ENCODE measurements at regions not wholly inside any gene's neighbourhood (a gene's known extent, or its start where the extent isn't known, plus 50 kb on each side); places are given as distances from the start of the nearest gene placed in this dataset.

- Histone ChIP-seq H3K27me3 (replicated peaks; ENCODE audit: control insufficient read depth, insufficient read depth, low read length, poor library complexity, severe bottlenecking) (peaks cover 3% of the 10 kb centered on the region), H3K4me1 (ENCODE audit: control insufficient read depth, insufficient read depth, low read length, poor library complexity, severe bottlenecking) (no peaks in the 10 kb centered on the region), H3K36me3 (ENCODE audit: control insufficient read depth, insufficient read depth, low read length) (no peaks in the 10 kb centered on the region), H3K27ac (ENCODE audit: insufficient read depth, low read length, poor library complexity, severe bottlenecking) (no peak overlapping the region), H3K4me3 (ENCODE audit: insufficient read depth, low read depth, low read length, poor library complexity, severe bottlenecking) (no peak overlapping the region), H3K9me3 (ENCODE audit: control insufficient read depth, low read length) (no peaks in the 10 kb centered on the region)
- no peak for DNase-seq
Observed at GRCh38 chr3:18119866-18120265, 305.3 kb downstream of the SATB1 start.

GRCh38 chr3:18114894-18115293 is 310.2 kb downstream of the SATB1 start:
- Histone ChIP-seq H3K27ac (ENCODE audit: insufficient read depth, low read length, poor library complexity, severe bottlenecking) (no peak overlapping the region), H3K36me3 (ENCODE audit: control insufficient read depth, insufficient read depth, low read length) (no peaks in the 10 kb centered on the region), H3K27me3 (replicated peaks; ENCODE audit: control insufficient read depth, insufficient read depth, low read length, poor library complexity, severe bottlenecking) (peaks cover 3% of the 10 kb centered on the region), H3K9me3 (ENCODE audit: control insufficient read depth, low read length) (no peaks in the 10 kb centered on the region), H3K4me1 (ENCODE audit: control insufficient read depth, insufficient read depth, low read length, poor library complexity, severe bottlenecking) (no peaks in the 10 kb centered on the region), H3K4me3 (ENCODE audit: insufficient read depth, low read depth, low read length, poor library complexity, severe bottlenecking) (no peak overlapping the region)
- DNase-seq: no peak

GRCh38 chr3:18113417-18113816 is 311.7 kb downstream of the SATB1 start:
- DNase-seq: no peak
- no peak overlapping the region for H3K4me3 ChIP-seq (ENCODE audit: insufficient read depth, low read depth, low read length, poor library complexity, severe bottlenecking)

GRCh38 chr3:18112674-18113375 is 312.3 kb downstream of the SATB1 start:
- no peak overlapping the region for H3K4me3 ChIP-seq (ENCODE audit: insufficient read depth, low read depth, low read length, poor library complexity, severe bottlenecking)
- no peak for DNase-seq
- no peaks in the 10 kb centered on the region for H3K4me1 ChIP-seq (ENCODE audit: control insufficient read depth, insufficient read depth, low read length, poor library complexity, severe bottlenecking)
- peaks cover 2% of the 10 kb centered on the region for H3K27me3 ChIP-seq (replicated peaks; ENCODE audit: control insufficient read depth, insufficient read depth, low read length, poor library complexity, severe bottlenecking)
- no peaks in the 10 kb centered on the region for H3K36me3 ChIP-seq (ENCODE audit: control insufficient read depth, insufficient read depth, low read length)
- no peaks in the 10 kb centered on the region for H3K9me3 ChIP-seq (ENCODE audit: control insufficient read depth, low read length)
- no peak overlapping the region for H3K27ac ChIP-seq (ENCODE audit: insufficient read depth, low read length, poor library complexity, severe bottlenecking)

More at GRCh38 chr3:18113417-18113816, 311.7 kb downstream of the SATB1 start:
- Histone ChIP-seq H3K4me1 (ENCODE audit: control insufficient read depth, insufficient read depth, low read length, poor library complexity, severe bottlenecking) (no peaks in the 10 kb centered on the region), H3K9me3 (ENCODE audit: control insufficient read depth, low read length) (no peaks in the 10 kb centered on the region), H3K36me3 (ENCODE audit: control insufficient read depth, insufficient read depth, low read length) (no peaks in the 10 kb centered on the region), H3K27me3 (replicated peaks; ENCODE audit: control insufficient read depth, insufficient read depth, low read length, poor library complexity, severe bottlenecking) (peaks cover 3% of the 10 kb centered on the region), H3K27ac (ENCODE audit: insufficient read depth, low read length, poor library complexity, severe bottlenecking) (no peak overlapping the region)

- H3K36me3 ChIP-seq (ENCODE audit: control insufficient read depth, insufficient read depth, low read length): no peaks in the 10 kb centered on the region
- no peaks in the 10 kb centered on the region for H3K9me3 ChIP-seq (ENCODE audit: control insufficient read depth, low read length)
- H3K27ac ChIP-seq (ENCODE audit: insufficient read depth, low read length, poor library complexity, severe bottlenecking): no peak overlapping the region
- no peaks in the 10 kb centered on the region for H3K27me3 ChIP-seq (replicated peaks; ENCODE audit: control insufficient read depth, insufficient read depth, low read length, poor library complexity, severe bottlenecking)
- DNase-seq: no peak
- no peaks in the 10 kb centered on the region for H3K4me1 ChIP-seq (ENCODE audit: control insufficient read depth, insufficient read depth, low read length, poor library complexity, severe bottlenecking)
- no peak overlapping the region for H3K4me3 ChIP-seq (ENCODE audit: insufficient read depth, low read depth, low read length, poor library complexity, severe bottlenecking)
Observed at GRCh38 chr3:18111796-18112232, 313.3 kb downstream of the SATB1 start.

- no peak for DNase-seq
- H3K27ac ChIP-seq (ENCODE audit: insufficient read depth, low read length, poor library complexity, severe bottlenecking): no peak overlapping the region
- no peaks in the 10 kb centered on the region for H3K27me3 ChIP-seq (replicated peaks; ENCODE audit: control insufficient read depth, insufficient read depth, low read length, poor library complexity, severe bottlenecking)
- H3K9me3 ChIP-seq (ENCODE audit: control insufficient read depth, low read length): no peaks in the 10 kb centered on the region
- no peaks in the 10 kb centered on the region for H3K36me3 ChIP-seq (ENCODE audit: control insufficient read depth, insufficient read depth, low read length)
- no peaks in the 10 kb centered on the region for H3K4me1 ChIP-seq (ENCODE audit: control insufficient read depth, insufficient read depth, low read length, poor library complexity, severe bottlenecking)
- H3K4me3 ChIP-seq (ENCODE audit: insufficient read depth, low read depth, low read length, poor library complexity, severe bottlenecking): no peak overlapping the region
Observed at GRCh38 chr3:18103591-18103990, 321.5 kb downstream of the SATB1 start.

GRCh38 chr3:18100121-18100520 is 325.0 kb downstream of the SATB1 start:
- Histone ChIP-seq H3K4me3 (ENCODE audit: insufficient read depth, low read depth, low read length, poor library complexity, severe bottlenecking) (no peak overlapping the region), H3K36me3 (ENCODE audit: control insufficient read depth, insufficient read depth, low read length) (no peaks in the 10 kb centered on the region), H3K27me3 (replicated peaks; ENCODE audit: control insufficient read depth, insufficient read depth, low read length, poor library complexity, severe bottlenecking) (no peaks in the 10 kb centered on the region), H3K4me1 (ENCODE audit: control insufficient read depth, insufficient read depth, low read length, poor library complexity, severe bottlenecking) (no peaks in the 10 kb centered on the region), H3K9me3 (ENCODE audit: control insufficient read depth, low read length) (no peaks in the 10 kb centered on the region), H3K27ac (ENCODE audit: insufficient read depth, low read length, poor library complexity, severe bottlenecking) (no peak overlapping the region)
- no peak for DNase-seq

GRCh38 chr3:18099611-18100010 is 325.5 kb downstream of the SATB1 start:
- Histone ChIP-seq H3K9me3 (ENCODE audit: control insufficient read depth, low read length) (no peaks in the 10 kb centered on the region), H3K27ac (ENCODE audit: insufficient read depth, low read length, poor library complexity, severe bottlenecking) (no peak overlapping the region), H3K27me3 (replicated peaks; ENCODE audit: control insufficient read depth, insufficient read depth, low read length, poor library complexity, severe bottlenecking) (no peaks in the 10 kb centered on the region), H3K4me3 (ENCODE audit: insufficient read depth, low read depth, low read length, poor library complexity, severe bottlenecking) (no peak overlapping the region), H3K36me3 (ENCODE audit: control insufficient read depth, insufficient read depth, low read length) (no peaks in the 10 kb centered on the region), H3K4me1 (ENCODE audit: control insufficient read depth, insufficient read depth, low read length, poor library complexity, severe bottlenecking) (no peaks in the 10 kb centered on the region)
- no peak for DNase-seq

- H3K9me3 ChIP-seq (ENCODE audit: control insufficient read depth, low read length): no peaks in the 10 kb centered on the region
- no peak overlapping the region for H3K27ac ChIP-seq (ENCODE audit: insufficient read depth, low read length, poor library complexity, severe bottlenecking)
- H3K27me3 ChIP-seq (replicated peaks; ENCODE audit: control insufficient read depth, insufficient read depth, low read length, poor library complexity, severe bottlenecking): no peaks in the 10 kb centered on the region
- no peaks in the 10 kb centered on the region for H3K4me1 ChIP-seq (ENCODE audit: control insufficient read depth, insufficient read depth, low read length, poor library complexity, severe bottlenecking)
- DNase-seq: no peak
- no peaks in the 10 kb centered on the region for H3K36me3 ChIP-seq (ENCODE audit: control insufficient read depth, insufficient read depth, low read length)
- H3K4me3 ChIP-seq (ENCODE audit: insufficient read depth, low read depth, low read length, poor library complexity, severe bottlenecking): no peak overlapping the region
Observed at GRCh38 chr3:18098960-18099587, 326.1 kb downstream of the SATB1 start.

GRCh38 chr3:18097989-18098388 is 327.1 kb downstream of the SATB1 start:
- Histone ChIP-seq H3K36me3 (ENCODE audit: control insufficient read depth, insufficient read depth, low read length) (no peaks in the 10 kb centered on the region), H3K4me1 (ENCODE audit: control insufficient read depth, insufficient read depth, low read length, poor library complexity, severe bottlenecking) (no peaks in the 10 kb centered on the region), H3K4me3 (ENCODE audit: insufficient read depth, low read depth, low read length, poor library complexity, severe bottlenecking) (no peak overlapping the region), H3K27ac (ENCODE audit: insufficient read depth, low read length, poor library complexity, severe bottlenecking) (no peak overlapping the region), H3K27me3 (replicated peaks; ENCODE audit: control insufficient read depth, insufficient read depth, low read length, poor library complexity, severe bottlenecking) (no peaks in the 10 kb centered on the region), H3K9me3 (ENCODE audit: control insufficient read depth, low read length) (no peaks in the 10 kb centered on the region)
- DNase-seq: no peak
